ENCODE measurements at regions not wholly inside any gene's neighbourhood (a gene's known extent, or its start where the extent isn't known, plus 50 kb on each side); places are given as distances from the start of the nearest gene placed in this dataset.

DNA sequence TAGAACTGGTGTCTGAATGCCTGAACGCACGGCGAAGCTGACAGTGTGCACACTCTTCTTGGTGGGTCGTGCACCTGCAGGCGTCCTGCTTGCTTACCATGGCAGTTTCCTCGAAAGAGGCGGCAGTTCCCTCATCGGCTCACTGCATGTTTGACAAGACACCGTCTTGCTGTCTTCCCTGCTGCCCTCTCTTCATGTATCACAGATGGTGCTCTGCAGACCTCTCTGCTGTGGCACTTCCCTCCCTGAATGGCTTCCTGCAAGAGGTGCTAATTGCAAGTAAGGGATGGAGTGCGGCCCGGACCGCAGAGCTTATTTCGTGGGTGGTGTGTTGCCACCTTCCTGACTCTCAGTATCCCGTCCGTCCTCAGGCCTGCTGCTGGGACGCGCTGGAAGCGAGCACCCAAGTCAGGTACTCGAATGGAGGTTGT lies 156.7 kb upstream of the RTL1 start:
- intact Hi-C loops (cut with DNase I): no loop called here
- Histone ChIP-seq H3K36me3 (no peaks in the 10 kb centered on the region), H3K27me3 (replicated peaks; ENCODE audit: insufficient read depth) (no peaks in the 10 kb centered on the region), H3K9me3 (no peaks in the 10 kb centered on the region), H3K4me3 (no peak overlapping the region), H3K27ac (no peak overlapping the region), H3K4me1 (replicated peaks) (no peaks in the 10 kb centered on the region)
- TF ChIP-seq, protein P1, sequence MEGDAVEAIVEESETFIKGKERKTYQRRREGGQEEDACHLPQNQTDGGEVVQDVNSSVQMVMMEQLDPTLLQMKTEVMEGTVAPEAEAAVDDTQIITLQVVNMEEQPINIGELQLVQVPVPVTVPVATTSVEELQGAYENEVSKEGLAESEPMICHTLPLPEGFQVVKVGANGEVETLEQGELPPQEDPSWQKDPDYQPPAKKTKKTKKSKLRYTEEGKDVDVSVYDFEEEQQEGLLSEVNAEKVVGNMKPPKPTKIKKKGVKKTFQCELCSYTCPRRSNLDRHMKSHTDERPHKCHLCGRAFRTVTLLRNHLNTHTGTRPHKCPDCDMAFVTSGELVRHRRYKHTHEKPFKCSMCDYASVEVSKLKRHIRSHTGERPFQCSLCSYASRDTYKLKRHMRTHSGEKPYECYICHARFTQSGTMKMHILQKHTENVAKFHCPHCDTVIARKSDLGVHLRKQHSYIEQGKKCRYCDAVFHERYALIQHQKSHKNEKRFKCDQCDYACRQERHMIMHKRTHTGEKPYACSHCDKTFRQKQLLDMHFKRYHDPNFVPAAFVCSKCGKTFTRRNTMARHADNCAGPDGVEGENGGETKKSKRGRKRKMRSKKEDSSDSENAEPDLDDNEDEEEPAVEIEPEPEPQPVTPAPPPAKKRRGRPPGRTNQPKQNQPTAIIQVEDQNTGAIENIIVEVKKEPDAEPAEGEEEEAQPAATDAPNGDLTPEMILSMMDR (IDR thresholded peaks at IDR 0.05): no peak
- TF ChIP-seq POLR2A (IDR thresholded peaks at IDR 0.05) (no peak), POLR2AphosphoS5 (IDR thresholded peaks at IDR 0.05) (no peak)
- WGBS: 92% methylated on average over 19 of the region's 19 CpGs
- no peak for DNase-seq (ENCODE audit: low spot score)

DNA sequence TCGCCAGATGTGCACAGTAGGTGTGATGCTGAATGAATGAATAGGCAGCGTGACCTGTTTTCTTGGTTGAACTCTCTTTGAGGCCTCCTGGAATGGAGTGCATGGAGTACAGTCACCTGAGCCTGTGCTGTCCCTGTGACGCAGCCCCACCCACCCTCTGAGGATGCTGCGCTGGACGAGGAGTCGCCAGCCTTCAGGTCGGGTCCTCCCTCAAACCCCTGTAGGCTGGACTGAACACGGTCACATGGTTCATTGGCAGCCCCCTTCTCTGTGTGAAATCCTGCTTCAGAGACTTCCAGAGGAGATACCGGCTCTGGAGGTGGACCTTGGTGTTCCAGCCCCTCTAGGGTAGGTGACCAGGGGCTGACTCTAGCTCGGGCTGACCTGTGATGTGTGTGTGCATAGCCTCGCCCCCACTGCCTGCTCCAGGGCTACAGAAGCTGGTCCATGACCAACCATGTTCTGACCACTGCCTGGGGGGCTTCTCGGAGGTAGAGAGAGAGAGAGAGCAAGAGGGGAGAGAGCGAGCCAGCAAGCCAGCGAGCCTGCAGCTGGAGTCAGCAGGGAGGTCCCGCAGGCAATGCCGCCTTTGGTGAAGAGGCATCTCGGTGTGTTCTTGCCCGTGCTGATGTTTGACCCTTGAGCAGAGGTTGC lies 158.0 kb upstream of the RTL1 start:
- intact Hi-C loops (cut with DNase I): no loop called here

DNA sequence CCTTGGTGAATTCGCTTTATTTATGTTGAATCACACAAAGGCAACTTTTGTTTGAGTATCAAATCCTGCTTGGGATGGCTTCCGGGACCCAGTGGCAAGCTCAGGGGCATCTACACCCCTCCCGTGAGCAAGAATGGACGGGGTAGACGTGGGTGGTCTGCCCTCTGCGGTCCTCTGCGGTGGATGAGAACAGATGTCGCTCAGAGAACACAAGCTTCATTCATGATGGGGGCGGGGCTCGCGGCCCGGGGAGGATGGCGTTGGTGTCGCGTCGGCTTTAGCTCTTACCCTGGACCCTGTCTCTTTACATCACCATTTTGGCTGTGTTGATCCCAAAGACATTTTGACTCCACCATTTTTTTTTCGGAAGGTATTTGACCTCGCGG lies 158.5 kb upstream of the RTL1 start:
- Histone ChIP-seq H3K27me3 (replicated peaks; ENCODE audit: insufficient read depth) (no peaks in the 10 kb centered on the region), H3K4me3 (no peak overlapping the region), H3K27ac (no peak overlapping the region), H3K4me1 (replicated peaks) (no peaks in the 10 kb centered on the region), H3K9me3 (no peaks in the 10 kb centered on the region), H3K36me3 (no peaks in the 10 kb centered on the region)
- WGBS: 92% methylated on average over 19 of the region's 19 CpGs
- TF ChIP-seq POLR2A (IDR thresholded peaks at IDR 0.05) (no peak), POLR2AphosphoS5 (IDR thresholded peaks at IDR 0.05) (no peak)
- TF ChIP-seq, protein P1 (IDR thresholded peaks at IDR 0.05): no peak
- intact Hi-C loops (cut with DNase I): no loop called here
- DNase-seq (ENCODE audit: low spot score): no peak

More for the DNA sequence above, 158.0 kb upstream of the RTL1 start:
- H3K4me3 ChIP-seq: no peak overlapping the region
- no peak overlapping the region for H3K27ac ChIP-seq
- H3K27me3 ChIP-seq (replicated peaks; ENCODE audit: insufficient read depth): no peaks in the 10 kb centered on the region
- no peaks in the 10 kb centered on the region for H3K9me3 ChIP-seq
- DNase-seq (ENCODE audit: low spot score): no peak
- no peaks in the 10 kb centered on the region for H3K4me1 ChIP-seq (replicated peaks)
- H3K36me3 ChIP-seq: no peaks in the 10 kb centered on the region
- TF ChIP-seq, protein P1 (IDR thresholded peaks at IDR 0.05): no peak
- TF ChIP-seq POLR2AphosphoS5 (IDR thresholded peaks at IDR 0.05): no peak
- TF ChIP-seq POLR2A (IDR thresholded peaks at IDR 0.05): no peak
- 92% methylated on average over 18 of the region's 18 CpGs for WGBS

DNA sequence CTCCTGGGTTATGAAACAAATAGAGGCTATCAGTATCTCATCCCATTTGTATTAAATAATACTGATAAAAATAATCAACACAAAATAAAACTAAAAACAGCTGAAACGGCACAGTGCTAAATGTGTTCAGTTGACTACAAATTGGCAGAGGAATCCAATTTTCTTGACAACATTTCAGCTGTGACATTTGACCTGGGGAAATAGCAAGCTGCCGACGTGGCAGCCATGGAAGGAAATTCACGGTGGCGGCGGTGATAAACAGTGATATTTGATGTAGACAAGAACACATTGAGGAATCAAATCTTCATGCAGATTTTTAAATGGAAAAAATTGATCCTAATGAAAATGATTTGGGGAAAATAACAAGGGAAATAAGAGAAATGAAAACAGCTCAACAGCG lies 159.1 kb upstream of the RTL1 start:
- Histone ChIP-seq H3K27ac (no peak overlapping the region), H3K4me1 (replicated peaks) (no peaks in the 10 kb centered on the region), H3K4me3 (no peak overlapping the region), H3K27me3 (replicated peaks; ENCODE audit: insufficient read depth) (no peaks in the 10 kb centered on the region), H3K36me3 (no peaks in the 10 kb centered on the region), H3K9me3 (no peaks in the 10 kb centered on the region)
- TF ChIP-seq, protein P1 (IDR thresholded peaks at IDR 0.05): no peak
- TF ChIP-seq POLR2AphosphoS5 (IDR thresholded peaks at IDR 0.05): no peak
- TF ChIP-seq POLR2A (IDR thresholded peaks at IDR 0.05): no peak
- DNase-seq (ENCODE audit: low spot score): no peak
- intact Hi-C loops (cut with DNase I): no loop called here
- WGBS: 89% methylated on average over 7 of the region's 7 CpGs

DNA sequence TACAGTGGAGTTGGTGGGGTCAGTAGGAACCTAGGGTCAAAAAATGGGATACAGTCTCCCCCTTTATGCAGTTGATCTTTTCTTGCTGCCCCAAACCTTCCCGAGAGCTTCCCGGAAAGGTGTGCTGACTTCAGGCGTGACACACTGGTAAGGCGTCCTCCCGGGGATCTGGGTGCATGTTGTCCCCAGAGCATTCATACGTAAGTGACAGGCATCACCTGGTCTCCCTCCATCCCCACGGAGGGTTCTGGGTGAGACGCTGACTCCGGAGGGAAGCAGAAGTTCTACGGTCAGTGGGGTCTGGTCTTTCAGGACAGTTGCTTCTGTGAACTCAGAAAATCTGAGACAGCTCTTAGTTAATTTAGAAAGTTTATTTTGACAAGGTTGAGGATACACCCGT lies 159.6 kb upstream of the RTL1 start:
- Histone ChIP-seq H3K4me3 (no peak overlapping the region), H3K4me1 (replicated peaks) (no peaks in the 10 kb centered on the region), H3K27ac (no peak overlapping the region), H3K36me3 (no peaks in the 10 kb centered on the region), H3K9me3 (no peaks in the 10 kb centered on the region), H3K27me3 (replicated peaks; ENCODE audit: insufficient read depth) (no peaks in the 10 kb centered on the region)
- TF ChIP-seq, protein P1 (IDR thresholded peaks at IDR 0.05): no peak
- no peak for TF ChIP-seq POLR2A (IDR thresholded peaks at IDR 0.05)
- no peak for TF ChIP-seq POLR2AphosphoS5 (IDR thresholded peaks at IDR 0.05)
- intact Hi-C loops (cut with DNase I): no loop called here
- 91% methylated on average over 11 of the region's 11 CpGs for WGBS
- DNase-seq (ENCODE audit: low spot score): no peak

Measured in prostate gland (tissue), 2 donors.